Endodermal cell (in vitro differentiated cells): ENCODE measurements at regions not wholly inside any gene's neighbourhood (a gene's known extent, or its start where the extent isn't known, plus 50 kb on each side); places are given as distances from the start of the nearest gene placed in this dataset.

Experiments used
- DNase-seq: peaks from one replicate; pipeline ENCODE4 v3.0.0-alpha.2; 2017
- H3K27ac ChIP-seq: 2 replicates; pipeline ENCODE4 v1.5.1; 2013; ENCODE audit warnings: mild to moderate bottlenecking, low read depth, low read length, moderate library complexity
- H3K27me3 ChIP-seq: 2 replicates; pipeline ENCODE4 v1.6.1; 2013; ENCODE audit warnings: mild to moderate bottlenecking, low read length, moderate library complexity; ENCODE audit not compliant: insufficient read depth, control insufficient read depth, poor library complexity, severe bottlenecking
- H3K36me3 ChIP-seq: 2 replicates; pipeline ENCODE4 v1.7.0; 2013; ENCODE audit warnings: mild to moderate bottlenecking, low read length, moderate library complexity; ENCODE audit not compliant: control insufficient read depth, insufficient read depth
- H3K4me1 ChIP-seq: one replicate; pipeline ENCODE4 v1.7.0; 2013; ENCODE audit warnings: low read length; ENCODE audit not compliant: control insufficient read depth, insufficient read depth
- H3K4me3 ChIP-seq: 2 replicates; pipeline ENCODE4 v1.5.1; 2013; ENCODE audit warnings: mild to moderate bottlenecking, low read length, moderate library complexity
- H3K9ac ChIP-seq: 2 replicates; pipeline ENCODE4 v1.6.1; 2013; ENCODE audit warnings: mild to moderate bottlenecking, low read length, moderate library complexity; ENCODE audit not compliant: poor library complexity, severe bottlenecking; ENCODE audit errors: extremely low read depth
- H3K9me3 ChIP-seq: 2 replicates; pipeline ENCODE4 v1.6.1; 2013; ENCODE audit warnings: mild to moderate bottlenecking, low read length, moderate library complexity; ENCODE audit not compliant: control insufficient read depth
- H3K27ac Mint-ChIP-seq: 2 replicates; pipeline ENCODE4 v1.8.0; 2020; ENCODE audit warnings: mixed read lengths
- H3K27me3 Mint-ChIP-seq: 2 replicates; pipeline ENCODE4 v1.8.0; 2021; ENCODE audit warnings: mild to moderate bottlenecking, mixed read lengths; ENCODE audit not compliant: insufficient read depth
- H3K36me3 Mint-ChIP-seq: 2 replicates; pipeline ENCODE4 v1.8.0; 2020; ENCODE audit warnings: low read depth, mixed read lengths
- H3K4me1 Mint-ChIP-seq: 2 replicates; pipeline ENCODE4 v1.8.0; 2020; ENCODE audit warnings: mixed read lengths
- H3K4me3 Mint-ChIP-seq: 2 replicates; pipeline ENCODE4 v1.8.0; 2020; ENCODE audit warnings: mild to moderate bottlenecking, moderate library complexity, mixed read lengths
- H3K9me3 Mint-ChIP-seq: 2 replicates; pipeline ENCODE4 v1.8.0; 2020; ENCODE audit warnings: mild to moderate bottlenecking, mixed read lengths
- CTCF ChIP-seq: fragments of 200-600 bp; sonication (generic); conservative IDR thresholded peaks from 2 replicates; pipeline ENCODE4 v1.5.0; 2021; ENCODE audit warnings: antibody characterized with exemption, mild to moderate bottlenecking
- WGBS, 2 experiments: methylation state at CpG; one replicate each; pipeline versions ENCODE4 v1.1.5 to v1.1.7; 2013; ENCODE audit warnings: missing lambda C conversion rate in 2 of 2, mixed read lengths in 1 of 2; ENCODE audit not compliant: insufficient coverage in 1 of 2, insufficient read length in 1 of 2; 5-methylcytosine and 5-hydroxymethylcytosine counted together

GRCh38 chr15:21262851-21263425 is 177.4 kb downstream of the POTEB3 start:
- H3K27ac Mint-ChIP-seq = no peak overlapping the region
- H3K9me3 ChIP-seq = peaks cover 95% of the 10 kb centered on the region
- H3K36me3 Mint-ChIP-seq = peaks cover 14% of the 10 kb centered on the region

GRCh38 chr15:21261965-21262850 is 178.1 kb downstream of the POTEB3 start:
- WGBS, 2 experiments = 85 to 88% methylated on average over 26 to 30 of the region's 30 CpGs
- Mint-ChIP-seq H3K4me3 (no peak overlapping the region), H3K27ac (no peak overlapping the region)

More at GRCh38 chr15:21262851-21263425, 177.4 kb downstream of the POTEB3 start:
- Mint-ChIP-seq H3K4me1 (no peaks in the 10 kb centered on the region), H3K9me3 (peaks cover 95% of the 10 kb centered on the region), H3K27me3 (no peaks in the 10 kb centered on the region), H3K4me3 (no peak overlapping the region)
- H3K4me1 ChIP-seq = no peaks in the 10 kb centered on the region
- no peaks in the 10 kb centered on the region for H3K36me3 ChIP-seq
- WGBS, 2 experiments = 81 to 83% methylated on average over 12 of the region's 12 CpGs
- no peak overlapping the region for H3K4me3 ChIP-seq
- H3K27ac ChIP-seq = no peak overlapping the region
- TF ChIP-seq CTCF = no peak
- no peaks in the 10 kb centered on the region for H3K27me3 ChIP-seq
- H3K9ac ChIP-seq = no peak overlapping the region
- DNase-seq = no peak

More at GRCh38 chr15:21261965-21262850, 178.1 kb downstream of the POTEB3 start:
- Histone ChIP-seq H3K4me3 (no peak overlapping the region), H3K27me3 (no peaks in the 10 kb centered on the region), H3K4me1 (no peaks in the 10 kb centered on the region), H3K27ac (no peak overlapping the region), H3K36me3 (no peaks in the 10 kb centered on the region), H3K9me3 (peaks cover 88% of the 10 kb centered on the region), H3K9ac (no peak overlapping the region)
- DNase-seq = peak; percentile 41
- peaks cover 14% of the 10 kb centered on the region for H3K36me3 Mint-ChIP-seq
- H3K27me3 Mint-ChIP-seq = no peaks in the 10 kb centered on the region
- no peak for TF ChIP-seq CTCF
- no peaks in the 10 kb centered on the region for H3K4me1 Mint-ChIP-seq
- peaks cover 92% of the 10 kb centered on the region for H3K9me3 Mint-ChIP-seq
